ENCODE measurements at regions not wholly inside any gene's neighbourhood (a gene's known extent, or its start where the extent isn't known, plus 50 kb on each side); places are given as distances from the start of the nearest gene placed in this dataset.

- Histone ChIP-seq H3K36me3 (ENCODE audit: insufficient read depth, low read length, poor library complexity, severe bottlenecking) (no peaks in the 10 kb centered on the region), H3K9me3 (ENCODE audit: low read depth, low read length, poor library complexity, severe bottlenecking) (no peaks in the 10 kb centered on the region), H3K4me1 (ENCODE audit: insufficient read depth, low read length, poor library complexity, severe bottlenecking) (peaks cover 14% of the 10 kb centered on the region), H3K4me3 (ENCODE audit: low read depth, low read length, poor library complexity, severe bottlenecking) (no peak overlapping the region), H3K27me3 (replicated peaks; ENCODE audit: insufficient read depth, low read depth, low read length, poor library complexity) (no peaks in the 10 kb centered on the region), H3K27ac (ENCODE audit: low read depth, low read length, poor library complexity, severe bottlenecking) (no peak overlapping the region)
- POLR2A ChIA-PET (ENCODE audit: low non-redundant PET), result no interaction called here
- intact Hi-C loops (cut with micrococcal nuclease; ENCODE audit: unreplicated experiment), result no loop called here
- CTCF ChIA-PET, result no interaction called here
- DNase-seq (ENCODE audit: low spot score), result no peak
- TF ChIP-seq CTCF (conservative IDR thresholded peaks at IDR 0.05; ENCODE audit: low read depth, low read length) (no peak), EZH2 (IDR thresholded peaks at IDR 0.05; ENCODE audit: borderline replicate concordance, low read depth, low read length, poor library complexity, severe bottlenecking) (no peak)
- no TSS peak for BruUV-seq (replicated peaks)
These were observed 64.4 kb upstream of the BTG1 start for GRCh38 chr12:92210071-92210470.

GRCh38 chr12:92208613-92209121 is 63.0 kb upstream of the BTG1 start:
- CTCF ChIA-PET, result interaction anchor here (0.5 kb wide), 1 partner anchor 1138 kb away, joined by 4 read pairs; no protein-coding TSS in a partner anchor
- H3K4me3 ChIP-seq (ENCODE audit: low read depth, low read length, poor library complexity, severe bottlenecking), result peak overlapping the region; percentile 35
- POLR2A ChIA-PET (ENCODE audit: low non-redundant PET), result interaction anchor here (0.5 to 1.1 kb wide), 2 partner anchors 63 to 253 kb away, joined by 3 to 13 read pairs; partner anchors contain the start of gene BTG1
- no peaks in the 10 kb centered on the region for H3K36me3 ChIP-seq (ENCODE audit: insufficient read depth, low read length, poor library complexity, severe bottlenecking)
- no peaks in the 10 kb centered on the region for H3K9me3 ChIP-seq (ENCODE audit: low read depth, low read length, poor library complexity, severe bottlenecking)
- peak overlapping the region; percentile 85 for H3K27ac ChIP-seq (ENCODE audit: low read depth, low read length, poor library complexity, severe bottlenecking)
- no peak for TF ChIP-seq CTCF (conservative IDR thresholded peaks at IDR 0.05; ENCODE audit: low read depth, low read length)
- no peak for TF ChIP-seq EZH2 (IDR thresholded peaks at IDR 0.05; ENCODE audit: borderline replicate concordance, low read depth, low read length, poor library complexity, severe bottlenecking)
- peaks cover 14% of the 10 kb centered on the region for H3K4me1 ChIP-seq (ENCODE audit: insufficient read depth, low read length, poor library complexity, severe bottlenecking)
- DNase-seq (ENCODE audit: low spot score), result peak; percentile 88
- intact Hi-C loops (cut with micrococcal nuclease; ENCODE audit: unreplicated experiment), result loop anchor here (2.0 kb wide), 1 partner anchor 62 kb away; no protein-coding TSS in a partner anchor
- no peaks in the 10 kb centered on the region for H3K27me3 ChIP-seq (replicated peaks; ENCODE audit: insufficient read depth, low read depth, low read length, poor library complexity)
- BruUV-seq (replicated peaks), result no TSS peak

- intact Hi-C loops (cut with micrococcal nuclease; ENCODE audit: unreplicated experiment), result no loop called here
- POLR2A ChIA-PET (ENCODE audit: low non-redundant PET), result no interaction called here
- H3K4me1 ChIP-seq (ENCODE audit: insufficient read depth, low read length, poor library complexity, severe bottlenecking), result peaks cover 14% of the 10 kb centered on the region
- DNase-seq (ENCODE audit: low spot score), result peak; percentile 10
- BruUV-seq (replicated peaks), result no TSS peak
- TF ChIP-seq EZH2 (IDR thresholded peaks at IDR 0.05; ENCODE audit: borderline replicate concordance, low read depth, low read length, poor library complexity, severe bottlenecking) (no peak), CTCF (conservative IDR thresholded peaks at IDR 0.05; ENCODE audit: low read depth, low read length) (no peak)
- no peaks in the 10 kb centered on the region for H3K36me3 ChIP-seq (ENCODE audit: insufficient read depth, low read length, poor library complexity, severe bottlenecking)
- H3K27ac ChIP-seq (ENCODE audit: low read depth, low read length, poor library complexity, severe bottlenecking), result no peak overlapping the region
- no peaks in the 10 kb centered on the region for H3K9me3 ChIP-seq (ENCODE audit: low read depth, low read length, poor library complexity, severe bottlenecking)
- no peak overlapping the region for H3K4me3 ChIP-seq (ENCODE audit: low read depth, low read length, poor library complexity, severe bottlenecking)
- CTCF ChIA-PET, result no interaction called here
- no peaks in the 10 kb centered on the region for H3K27me3 ChIP-seq (replicated peaks; ENCODE audit: insufficient read depth, low read depth, low read length, poor library complexity)
These were observed 61.0 kb upstream of the BTG1 start for GRCh38 chr12:92206596-92206995.

Measured in A673 (cell line).